Karpas-422 (cell line): ENCODE measurements at regions not wholly inside any gene's neighbourhood (a gene's known extent, or its start where the extent isn't known, plus 50 kb on each side); places are given as distances from the start of the nearest gene placed in this dataset.

Experiments
- DNase-seq: peaks from one replicate; pipeline ENCODE4 v3.0.0-alpha.2; 2015
- H2AFZ ChIP-seq: fragments of 200-600 bp; sonication (generic); 2 replicates; pipeline ENCODE4 v1.6.1; 2014; ENCODE audit warnings: antibody characterized with exemption, low read length, mixed read lengths
- H3K27ac ChIP-seq: fragments of 200-600 bp; sonication (generic); 2 replicates; pipeline ENCODE4 v1.5.1; 2014; ENCODE audit warnings: mild to moderate bottlenecking, low read length, moderate library complexity
- H3K27me3 ChIP-seq: fragments of 200-600 bp; sonication (generic); 2 replicates; pipeline ENCODE4 v1.6.1; 2014; ENCODE audit warnings: low read length, mixed read lengths
- H3K36me3 ChIP-seq: fragments of 200-600 bp; sonication (generic); 2 replicates; pipeline ENCODE4 v1.6.1; 2014; ENCODE audit warnings: low read length, mixed read lengths; ENCODE audit not compliant: insufficient read depth
- H3K4me1 ChIP-seq: fragments of 200-600 bp; sonication (generic); 2 replicates; pipeline ENCODE4 v1.6.1; 2014; ENCODE audit warnings: mild to moderate bottlenecking, low read length, mixed read lengths
- H3K4me2 ChIP-seq: fragments of 200-600 bp; sonication (generic); 2 replicates; pipeline ENCODE4 v1.6.1; 2014; ENCODE audit warnings: low read length, low read depth, mild to moderate bottlenecking; ENCODE audit not compliant: poor library complexity, severe bottlenecking
- H3K4me3 ChIP-seq: fragments of 200-600 bp; sonication (generic); 2 replicates; pipeline ENCODE4 v1.5.1; 2014; ENCODE audit warnings: mild to moderate bottlenecking, antibody characterized with exemption, low read length, mixed read lengths
- H3K79me2 ChIP-seq: fragments of 200-600 bp; sonication (generic); 2 replicates; pipeline ENCODE4 v1.6.1; 2014; ENCODE audit warnings: mild to moderate bottlenecking, low read length, mixed read lengths
- H3K9ac ChIP-seq: fragments of 200-600 bp; sonication (generic); 2 replicates; pipeline ENCODE4 v1.6.0; 2014; ENCODE audit warnings: low read length
- H3K9me2 ChIP-seq: fragments of 200-600 bp; sonication (generic), shearing (Covaris generic); replicated peaks from 2 replicates; pipeline ENCODE4 v1.6.0; 2014; ENCODE audit warnings: mild to moderate bottlenecking, low read length, moderate library complexity; ENCODE audit not compliant: insufficient read depth
- H3K9me3 ChIP-seq: fragments of 300-700, 200-600 bp; sonication (generic); 2 replicates; pipeline ENCODE4 v1.6.1; 2014; ENCODE audit warnings: low read length, mixed read lengths
- H4K20me1 ChIP-seq: fragments of 200-600 bp; sonication (generic); 2 replicates; pipeline ENCODE4 v1.6.1; 2014; ENCODE audit warnings: mild to moderate bottlenecking, antibody characterized with exemption, low read length, low read depth; ENCODE audit not compliant: insufficient read depth

DNA sequence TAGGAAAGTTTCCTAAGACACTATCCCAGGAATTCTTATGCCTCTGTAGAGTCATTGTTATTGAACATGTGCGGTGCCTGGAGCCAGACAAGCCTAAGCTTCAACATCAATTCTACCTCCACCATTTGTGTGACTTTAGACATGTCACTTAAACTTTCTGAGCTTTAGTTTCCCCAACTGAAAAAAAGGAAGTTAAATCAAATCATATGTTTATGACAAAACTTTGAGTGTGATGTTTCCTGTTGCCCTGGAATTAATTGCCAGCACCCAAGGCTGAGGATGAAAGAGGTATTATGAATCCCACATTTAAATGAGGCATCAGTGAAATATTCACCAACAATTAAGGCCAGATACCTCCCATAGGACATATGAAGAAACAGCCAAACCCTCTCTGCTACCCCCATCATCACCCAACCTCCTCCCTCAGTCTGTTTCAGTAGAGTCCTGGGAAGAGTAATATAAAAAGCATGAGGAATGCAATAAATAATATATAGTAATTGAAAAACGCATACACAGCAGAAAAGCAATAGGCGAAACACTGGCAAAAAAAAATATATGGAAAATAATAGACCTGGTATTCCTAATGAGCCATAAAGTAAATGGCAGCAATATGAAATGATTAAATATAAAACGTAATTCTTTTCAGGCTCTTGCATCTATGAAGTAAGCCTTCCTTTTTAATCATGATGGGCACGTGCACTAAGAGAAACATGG, 182.0 kb upstream of the DCN start:
- no peaks in the 10 kb centered on the region for H3K4me1 ChIP-seq
- H3K27ac ChIP-seq, result no peak overlapping the region
- H3K4me2 ChIP-seq, result no peak overlapping the region
- DNase-seq, result no peak
- H3K9me2 ChIP-seq, result no peaks in the 10 kb centered on the region
- no peaks in the 10 kb centered on the region for H3K79me2 ChIP-seq
- H2AFZ ChIP-seq, result no peak overlapping the region
- H3K9ac ChIP-seq, result no peak overlapping the region
- no peak overlapping the region for H3K4me3 ChIP-seq
- no peaks in the 10 kb centered on the region for H3K36me3 ChIP-seq
- H4K20me1 ChIP-seq, result no peaks in the 10 kb centered on the region
- no peaks in the 10 kb centered on the region for H3K27me3 ChIP-seq
- H3K9me3 ChIP-seq, result no peaks in the 10 kb centered on the region

DNA sequence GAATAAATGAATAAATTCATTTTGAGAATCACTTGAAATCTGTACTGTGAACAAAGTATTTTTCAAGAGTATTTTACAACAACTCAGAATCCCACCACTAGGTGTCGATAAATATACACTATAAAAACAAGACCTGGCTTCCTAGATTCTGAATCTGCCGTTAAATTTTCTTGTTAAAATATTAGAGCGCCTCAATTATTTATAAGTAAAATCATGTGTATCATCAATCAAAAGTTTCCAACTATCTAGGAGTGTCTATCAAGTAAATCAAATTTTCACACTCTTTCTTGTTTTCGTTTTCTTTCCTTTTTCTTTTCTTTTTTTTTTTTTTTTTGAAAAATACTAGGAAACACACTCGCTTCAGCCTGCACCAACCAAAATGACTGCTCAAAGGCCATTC, 179.2 kb upstream of the DCN start:
- H3K4me3 ChIP-seq, result no peak overlapping the region
- no peak overlapping the region for H3K9ac ChIP-seq
- H3K4me2 ChIP-seq, result no peak overlapping the region
- H4K20me1 ChIP-seq, result no peaks in the 10 kb centered on the region
- peak; percentile 78 for DNase-seq
- no peaks in the 10 kb centered on the region for H3K9me3 ChIP-seq
- H3K36me3 ChIP-seq, result no peaks in the 10 kb centered on the region
- no peaks in the 10 kb centered on the region for H3K79me2 ChIP-seq
- no peak overlapping the region for H3K27ac ChIP-seq
- no peaks in the 10 kb centered on the region for H3K9me2 ChIP-seq
- no peaks in the 10 kb centered on the region for H3K4me1 ChIP-seq
- no peak overlapping the region for H2AFZ ChIP-seq
- H3K27me3 ChIP-seq, result no peaks in the 10 kb centered on the region

- no peak overlapping the region for H3K27ac ChIP-seq
- no peaks in the 10 kb centered on the region for H3K9me3 ChIP-seq
- no peaks in the 10 kb centered on the region for H3K79me2 ChIP-seq
- no peak overlapping the region for H2AFZ ChIP-seq
- no peaks in the 10 kb centered on the region for H3K36me3 ChIP-seq
- no peak overlapping the region for H3K4me3 ChIP-seq
- no peak for DNase-seq
- H3K4me2 ChIP-seq, result no peak overlapping the region
- no peaks in the 10 kb centered on the region for H3K9me2 ChIP-seq
- H3K4me1 ChIP-seq, result peaks cover 3% of the 10 kb centered on the region
- no peak overlapping the region for H3K9ac ChIP-seq
- H4K20me1 ChIP-seq, result no peaks in the 10 kb centered on the region
- H3K27me3 ChIP-seq, result no peaks in the 10 kb centered on the region
Observed at GRCh38 chr12:91357381-91357780, 174.8 kb upstream of the DCN start.

DNA sequence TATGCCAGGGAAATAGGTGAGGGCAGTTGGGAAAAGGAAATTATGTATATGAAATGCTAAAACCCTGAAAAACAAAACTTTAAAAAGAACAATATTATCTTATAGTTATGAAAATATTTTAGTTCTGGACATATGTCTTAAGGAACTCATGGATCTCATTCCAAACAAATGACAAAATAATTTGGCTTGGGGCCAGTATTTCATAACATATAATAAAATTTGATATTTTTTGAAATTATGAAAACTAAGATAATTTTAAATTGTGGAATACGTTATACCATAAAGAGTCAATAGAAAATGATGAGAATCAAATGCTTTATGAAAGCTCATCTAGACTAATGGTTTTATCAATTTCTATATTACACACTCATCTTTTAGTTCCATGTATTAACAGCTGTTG, 173.8 kb upstream of the DCN start:
- no peak overlapping the region for H3K9ac ChIP-seq
- no peaks in the 10 kb centered on the region for H3K27me3 ChIP-seq
- no peak overlapping the region for H2AFZ ChIP-seq
- no peak overlapping the region for H3K4me2 ChIP-seq
- H4K20me1 ChIP-seq, result no peaks in the 10 kb centered on the region
- no peaks in the 10 kb centered on the region for H3K9me2 ChIP-seq
- H3K79me2 ChIP-seq, result no peaks in the 10 kb centered on the region
- peaks cover 3% of the 10 kb centered on the region for H3K4me1 ChIP-seq
- no peaks in the 10 kb centered on the region for H3K36me3 ChIP-seq
- H3K4me3 ChIP-seq, result no peak overlapping the region
- no peak overlapping the region for H3K27ac ChIP-seq
- DNase-seq, result no peak
- no peaks in the 10 kb centered on the region for H3K9me3 ChIP-seq

- peak; percentile 88 for DNase-seq
- peaks cover 3% of the 10 kb centered on the region for H3K4me1 ChIP-seq
- H3K79me2 ChIP-seq, result no peaks in the 10 kb centered on the region
- no peak overlapping the region for H3K4me3 ChIP-seq
- H3K27me3 ChIP-seq, result no peaks in the 10 kb centered on the region
- no peaks in the 10 kb centered on the region for H3K36me3 ChIP-seq
- no peak overlapping the region for H3K9ac ChIP-seq
- no peaks in the 10 kb centered on the region for H4K20me1 ChIP-seq
- no peak overlapping the region; the same call in 1 of the 2 replicates for H2AFZ ChIP-seq
- H3K9me3 ChIP-seq, result no peaks in the 10 kb centered on the region
- no peak overlapping the region for H3K27ac ChIP-seq
- H3K9me2 ChIP-seq, result no peaks in the 10 kb centered on the region
- peak overlapping the region; percentile 17 for H3K4me2 ChIP-seq
Observed at GRCh38 chr12:91355150-91356006, 172.8 kb upstream of the DCN start.

DNA sequence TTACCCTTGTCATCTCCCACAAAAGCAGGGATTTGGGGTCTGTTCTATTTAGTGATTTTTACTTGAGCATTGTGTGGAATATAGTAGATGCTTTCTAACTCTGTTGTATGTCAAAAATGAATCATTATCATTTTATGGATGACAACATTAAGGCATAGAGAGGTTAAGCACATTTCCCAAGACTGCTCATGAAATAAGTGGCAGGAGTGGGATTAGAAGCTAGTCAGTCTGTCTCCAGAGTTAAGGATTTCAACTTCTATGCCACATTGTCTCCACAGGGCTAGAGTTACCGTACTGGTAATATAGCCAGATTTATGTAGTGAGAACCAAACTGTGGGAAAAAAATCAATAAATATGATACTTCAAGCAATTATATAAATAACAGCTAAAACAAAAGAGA, 170.6 kb upstream of the DCN start:
- no peak overlapping the region for H2AFZ ChIP-seq
- H3K27me3 ChIP-seq, result no peaks in the 10 kb centered on the region
- H3K79me2 ChIP-seq, result no peaks in the 10 kb centered on the region
- H4K20me1 ChIP-seq, result no peaks in the 10 kb centered on the region
- no peak overlapping the region for H3K4me3 ChIP-seq
- DNase-seq, result no peak
- no peaks in the 10 kb centered on the region for H3K36me3 ChIP-seq
- H3K4me1 ChIP-seq, result peaks cover 3% of the 10 kb centered on the region
- no peak overlapping the region for H3K27ac ChIP-seq
- H3K4me2 ChIP-seq, result no peak overlapping the region
- no peaks in the 10 kb centered on the region for H3K9me2 ChIP-seq
- no peaks in the 10 kb centered on the region for H3K9me3 ChIP-seq
- no peak overlapping the region for H3K9ac ChIP-seq

DNA sequence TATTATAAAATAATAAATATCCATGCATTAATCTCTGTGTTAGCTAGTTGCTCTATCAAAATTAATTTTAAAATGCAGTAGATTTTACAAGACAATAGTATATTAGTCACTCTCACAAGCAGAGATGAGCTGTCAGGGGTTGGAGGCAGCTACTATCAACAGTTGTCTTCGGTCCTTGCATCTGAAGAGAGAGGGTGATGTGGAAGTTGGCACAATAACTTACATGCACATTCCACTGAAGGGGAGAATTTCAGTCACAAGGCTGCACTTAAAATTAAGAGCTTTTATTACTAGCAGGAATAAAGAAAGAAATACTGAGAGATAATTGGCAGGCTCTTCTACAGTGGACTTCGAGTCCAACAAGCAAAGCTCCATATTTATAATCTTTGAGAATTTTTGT, 166.9 kb upstream of the DCN start:
- Histone ChIP-seq H3K9me2 (no peaks in the 10 kb centered on the region), H3K4me3 (no peak overlapping the region), H3K79me2 (no peaks in the 10 kb centered on the region), H2AFZ (no peak overlapping the region), H3K27me3 (no peaks in the 10 kb centered on the region), H3K36me3 (no peaks in the 10 kb centered on the region), H3K4me1 (no peaks in the 10 kb centered on the region), H4K20me1 (no peaks in the 10 kb centered on the region), H3K27ac (no peak overlapping the region), H3K4me2 (no peak overlapping the region), H3K9me3 (no peaks in the 10 kb centered on the region), H3K9ac (no peak overlapping the region)
- DNase-seq, result no peak

GRCh38 chr12:91347481-91348214, 165.0 kb upstream of the DCN start:
- no peak overlapping the region for H3K4me3 ChIP-seq
- H2AFZ ChIP-seq, result no peak overlapping the region

More at GRCh38 chr12:91347481-91348214, 165.0 kb upstream of the DCN start:
- Histone ChIP-seq H3K27me3 (no peaks in the 10 kb centered on the region), H3K9me2 (no peaks in the 10 kb centered on the region), H3K4me2 (no peak overlapping the region), H4K20me1 (no peaks in the 10 kb centered on the region), H3K79me2 (no peaks in the 10 kb centered on the region), H3K9me3 (no peaks in the 10 kb centered on the region), H3K27ac (no peak overlapping the region), H3K9ac (no peak overlapping the region), H3K36me3 (no peaks in the 10 kb centered on the region), H3K4me1 (peaks cover 12% of the 10 kb centered on the region)
- no peak for DNase-seq
